NCI-H146 treated with DMSO at 0.1 percent for 48 hours (cell line): ENCODE measurements at regions not wholly inside any gene's neighbourhood (a gene's known extent, or its start where the extent isn't known, plus 50 kb on each side); places are given as distances from the start of the nearest gene placed in this dataset.
"Not testable (repeated sequence)": the region's sequence is repeated elsewhere in the genome, so short reads cannot be mapped to it uniquely, and the experiment has no call there.

ENCODE experiments used
- DNase-seq: peaks from one replicate; lab custom pipeline; 2025; ENCODE audit not compliant: unreplicated experiment; lab: John Stamatoyannopoulos, UW

GRCh38 chr13:112172641-112173251 is 105.8 kb downstream of the SOX1 start:
- no peak for DNase-seq

- no peak for DNase-seq
Measured at GRCh38 chr13:112174476-112175110, 107.6 kb downstream of the SOX1 start.

- no peak for DNase-seq
Measured at GRCh38 chr13:112175162-112176075, 108.5 kb downstream of the SOX1 start.

DNA sequence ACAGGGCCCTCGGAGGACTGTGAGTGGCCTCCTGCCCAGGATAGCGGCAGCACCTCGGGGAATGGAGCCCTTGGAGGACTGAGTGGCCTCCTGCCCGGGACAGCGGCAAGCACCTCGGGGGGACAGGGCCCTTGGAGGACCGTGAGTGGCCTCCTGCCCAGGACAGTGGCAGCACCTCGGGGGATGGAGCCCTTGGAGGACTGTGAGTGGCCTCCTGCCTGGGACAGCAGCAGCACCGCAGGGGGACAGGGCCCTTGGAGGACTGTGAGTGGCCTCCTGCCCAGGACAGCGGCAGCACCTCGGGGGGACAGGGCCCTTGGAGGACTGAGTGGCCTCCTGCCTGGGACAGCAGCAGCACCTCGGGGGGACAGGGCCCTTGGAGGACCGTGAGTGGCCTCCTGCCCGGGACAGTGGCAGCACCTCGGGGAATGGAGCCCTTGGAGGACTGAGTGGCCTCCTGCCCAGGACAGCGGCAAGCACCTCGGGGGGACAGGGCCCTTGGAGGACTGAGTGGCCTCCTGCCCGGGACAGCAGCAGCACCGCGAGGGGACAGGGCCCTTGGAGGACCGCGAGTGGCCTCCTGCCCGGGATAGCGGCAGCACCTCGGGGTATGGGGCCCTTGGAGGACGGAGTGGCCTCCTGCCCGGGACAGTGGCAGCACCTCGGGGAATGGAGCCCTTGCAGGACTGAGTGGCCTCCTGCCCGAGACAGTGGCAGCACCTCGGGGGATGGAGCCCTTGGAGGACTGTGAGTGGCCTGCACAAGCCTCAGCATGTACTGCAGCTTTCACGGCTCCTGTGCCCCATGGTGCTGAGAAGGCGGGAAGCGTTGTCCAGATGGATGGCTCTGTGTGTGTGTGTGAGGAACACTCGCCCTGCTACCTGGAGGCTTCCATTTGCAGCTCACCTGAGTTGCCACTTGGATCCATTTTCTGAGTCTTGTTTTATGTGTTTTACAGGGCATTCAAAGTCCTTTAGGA is 109.5 kb downstream of the SOX1 start:
- not testable (repeated sequence) for DNase-seq

GRCh38 chr13:112177450-112178288 is 110.7 kb downstream of the SOX1 start:
- no peak for DNase-seq

DNA sequence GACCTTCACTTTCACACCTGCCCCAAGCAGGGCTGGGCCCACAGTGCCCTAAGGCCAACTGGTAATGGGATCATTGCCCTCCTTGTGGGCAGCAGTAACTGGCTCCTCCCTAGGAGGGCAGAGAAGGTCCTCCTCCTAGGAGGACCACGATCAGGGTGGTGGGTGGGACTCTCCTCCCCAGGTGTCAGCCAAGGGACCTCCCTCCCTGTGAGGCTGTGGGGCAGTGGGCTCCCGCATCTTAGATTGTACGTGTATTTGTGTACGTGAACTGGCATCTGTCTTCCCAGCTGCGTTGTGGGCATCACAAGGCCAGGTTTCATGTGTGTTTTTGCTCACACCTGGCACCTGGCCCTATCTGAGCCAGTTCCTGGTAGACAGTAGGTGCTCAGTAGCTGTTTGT is 111.8 kb downstream of the SOX1 start:
- no peak for DNase-seq

- DNase-seq, result no peak
Measured at GRCh38 chr13:112179421-112179820, 112.5 kb downstream of the SOX1 start.

GRCh38 chr13:112179995-112180394 is 113.0 kb downstream of the SOX1 start:
- DNase-seq, result no peak

DNA sequence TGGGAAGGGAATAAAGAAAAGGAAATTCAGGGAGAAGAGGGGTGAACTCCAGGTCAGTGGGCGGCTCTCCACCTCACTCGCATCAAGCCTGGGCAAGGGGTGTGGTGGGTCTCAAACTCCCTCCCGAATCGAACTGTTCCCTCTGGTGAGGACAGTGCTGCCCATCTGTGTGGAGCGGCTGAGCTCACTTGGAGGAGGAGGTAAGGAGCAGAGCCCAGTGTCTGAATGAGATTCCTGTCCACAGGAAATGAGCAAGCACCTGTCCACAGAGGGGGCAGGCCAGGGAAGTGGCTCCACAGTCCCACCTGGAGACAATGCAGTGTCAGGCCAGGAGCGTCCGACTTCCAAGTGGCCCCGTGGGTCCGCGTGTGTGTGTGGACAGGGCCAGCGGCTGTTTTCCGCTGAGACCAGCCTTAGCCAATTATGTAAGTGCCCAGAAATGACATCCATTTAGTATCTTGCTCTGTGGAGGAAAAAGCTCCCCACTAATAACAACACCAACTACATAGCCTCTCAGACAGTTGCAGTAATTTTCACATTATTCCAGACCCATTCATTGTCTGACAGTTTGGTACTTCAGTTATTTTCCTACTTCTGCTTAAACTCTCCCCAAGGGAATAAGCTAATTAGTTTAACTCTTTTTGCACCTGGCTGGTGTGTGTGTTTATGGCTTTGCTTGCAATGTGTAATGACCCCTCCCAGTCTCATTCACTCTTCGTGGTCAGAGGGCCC is 114.6 kb downstream of the SOX1 start:
- DNase-seq, result no peak

GRCh38 chr13:112182251-112182650 is 115.3 kb downstream of the SOX1 start:
- DNase-seq, result no peak

DNA sequence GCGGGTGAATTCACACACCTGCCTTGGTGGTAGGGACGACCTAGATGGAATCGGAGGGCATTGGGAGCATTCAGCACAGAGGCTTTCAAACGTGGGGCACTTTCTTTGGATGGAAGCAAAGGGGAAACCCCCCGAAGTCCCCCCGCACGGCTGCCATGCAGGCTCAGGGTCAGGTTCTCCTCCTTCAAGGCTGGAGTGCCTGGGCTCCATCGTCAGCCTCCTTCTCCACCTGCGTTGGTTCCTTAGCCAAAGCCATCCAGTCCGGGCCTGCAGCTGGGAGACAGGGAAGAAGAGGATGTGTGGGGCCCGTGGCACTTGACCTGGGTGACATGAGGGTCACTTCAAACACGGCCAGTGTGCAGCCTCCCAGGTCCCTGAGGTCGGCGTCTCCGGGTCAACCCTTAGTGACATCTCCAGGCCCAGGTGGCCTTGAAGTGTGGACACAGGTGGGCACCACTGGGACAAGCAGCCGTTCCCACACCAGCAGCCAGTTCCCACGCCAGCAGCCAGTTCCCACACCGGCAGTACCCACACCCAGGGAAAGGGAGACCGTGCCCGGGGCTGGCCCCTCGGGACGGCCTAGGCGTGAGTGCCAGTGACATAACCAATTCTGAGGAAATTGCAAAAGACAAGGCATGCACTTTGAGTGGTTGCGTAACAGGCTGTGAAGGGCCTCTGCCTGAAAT is 116.0 kb downstream of the SOX1 start:
- DNase-seq, result no peak

GRCh38 chr13:112183532-112184090 is 116.7 kb downstream of the SOX1 start:
- DNase-seq, result no peak

DNA sequence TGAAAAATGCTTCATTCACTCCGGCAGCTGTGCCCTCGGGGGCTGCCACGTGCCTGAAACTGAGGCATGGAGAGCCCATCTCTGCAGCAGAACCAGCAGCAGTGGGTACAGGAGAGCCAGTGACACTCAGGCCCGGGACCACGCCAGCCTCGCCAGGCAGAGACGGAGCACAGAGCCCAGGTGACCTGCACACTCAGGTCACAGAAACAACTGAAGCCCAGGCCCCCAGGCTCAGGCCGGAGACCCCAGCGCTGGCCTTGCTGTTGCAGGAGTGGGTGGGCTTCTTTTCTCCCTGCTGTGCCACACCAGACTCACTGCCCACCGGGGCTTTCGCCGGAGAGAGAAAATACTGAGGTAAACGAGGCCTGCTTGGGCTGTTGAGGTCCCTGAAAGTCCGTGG is 117.3 kb downstream of the SOX1 start:
- no peak for DNase-seq

- DNase-seq, result no peak
Measured at GRCh38 chr13:112184851-112185371, 118.0 kb downstream of the SOX1 start.

DNA sequence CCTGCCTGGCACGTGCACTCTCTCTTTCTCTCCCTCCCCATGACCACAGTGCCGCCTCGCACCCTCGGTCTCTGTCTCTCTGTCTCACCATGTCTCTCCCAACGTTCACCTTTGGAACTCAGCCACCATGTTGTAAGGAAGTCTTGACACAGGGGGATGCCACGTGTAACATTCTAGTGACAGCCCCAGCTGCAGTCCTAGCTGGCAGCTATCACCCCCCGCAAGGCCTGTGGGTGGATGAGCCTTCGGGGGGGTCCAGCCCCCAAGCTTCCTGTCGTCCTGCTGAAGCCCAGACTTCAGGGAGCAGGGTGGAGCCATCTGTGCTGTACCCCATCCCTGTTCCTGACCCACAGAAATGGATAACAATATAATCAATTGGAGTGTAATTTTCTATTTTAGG is 118.5 kb downstream of the SOX1 start:
- DNase-seq, result no peak

GRCh38 chr13:112186091-112186490 is 119.1 kb downstream of the SOX1 start:
- no peak for DNase-seq

DNA sequence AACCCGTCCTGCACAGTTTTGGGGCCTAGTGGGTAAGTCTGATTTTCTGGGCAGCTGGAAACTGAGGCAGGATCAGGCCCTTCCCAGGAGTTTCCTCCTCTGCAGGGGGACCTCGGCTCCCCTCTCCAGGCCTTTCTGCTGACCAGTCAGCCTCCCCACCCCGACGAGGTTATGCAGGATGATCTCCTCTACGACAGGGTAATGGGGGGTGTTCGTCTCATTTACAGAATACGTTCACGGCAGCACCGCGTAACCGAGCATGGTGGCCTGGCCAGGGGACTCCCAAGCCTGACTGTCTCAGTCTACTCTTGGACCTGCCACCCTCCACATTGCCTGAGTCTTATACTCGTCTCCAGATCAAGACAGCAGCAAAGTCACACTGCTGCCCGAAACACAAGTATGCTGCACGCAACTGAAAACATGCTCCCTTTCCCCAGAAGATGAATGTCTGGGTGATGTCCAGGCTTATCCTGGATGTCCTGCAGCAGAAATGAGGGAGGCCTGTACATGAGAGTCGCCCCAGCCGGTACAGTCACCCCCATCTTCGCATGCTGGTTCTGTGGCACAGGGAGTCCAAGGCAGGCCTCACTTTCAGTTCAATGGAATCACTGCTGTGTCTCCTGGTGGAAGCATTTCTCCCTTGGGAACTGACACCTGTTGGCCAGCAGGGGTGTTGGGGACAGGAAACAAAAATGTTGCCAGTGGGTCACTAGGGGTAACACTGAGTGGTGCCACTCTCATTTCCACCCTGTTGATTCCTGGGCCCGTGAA is 120.8 kb downstream of the SOX1 start:
- no peak for DNase-seq

DNA sequence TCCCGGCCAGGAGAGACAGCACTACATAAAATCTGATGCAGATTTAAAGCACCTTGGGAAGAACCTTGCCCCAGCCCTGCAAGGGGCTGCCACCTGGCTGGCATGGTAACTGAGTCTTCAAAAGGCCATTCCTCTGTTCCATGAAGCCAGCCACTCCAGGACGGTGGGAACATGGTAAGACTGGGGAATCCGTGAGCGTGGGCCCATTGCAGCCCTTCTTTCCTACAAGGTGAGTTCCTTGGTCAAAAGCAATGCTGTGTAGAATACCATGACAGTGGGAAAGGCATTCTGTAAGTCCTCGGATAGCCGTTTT is 121.3 kb downstream of the SOX1 start:
- DNase-seq, result no peak
